ENCODE measurements at regions not wholly inside any gene's neighbourhood (a gene's known extent, or its start where the extent isn't known, plus 50 kb on each side); places are given as distances from the start of the nearest gene placed in this dataset.

GRCh38 chr2:137837830-137838229, 126.4 kb upstream of the HNMT start:
- no peaks in the 10 kb centered on the region for H3K4me1 ChIP-seq (ENCODE audit: control insufficient read depth, extremely low read depth, insufficient read depth, low read length)
- no peaks in the 10 kb centered on the region for H3K79me2 ChIP-seq (ENCODE audit: control insufficient read depth, insufficient read depth, low read length)
- no peaks in the 10 kb centered on the region for H3K36me3 ChIP-seq (ENCODE audit: control insufficient read depth, insufficient read depth, low read length)
- no peak overlapping the region for H3K9ac ChIP-seq (ENCODE audit: insufficient read depth, low read length)
- no peak overlapping the region for H3K27ac ChIP-seq (ENCODE audit: insufficient read depth, low read length)
- H4K20me1 ChIP-seq (ENCODE audit: control insufficient read depth, extremely low read depth, insufficient read depth, low read length): no peaks in the 10 kb centered on the region
- no peaks in the 10 kb centered on the region for H3K9me3 ChIP-seq (ENCODE audit: control insufficient read depth, insufficient read depth, low read depth, low read length)
- H2AFZ ChIP-seq (ENCODE audit: low read length): no peak overlapping the region
- H3K27me3 ChIP-seq (ENCODE audit: control insufficient read depth, insufficient read depth, low read length): no peaks in the 10 kb centered on the region
- H3K4me3 ChIP-seq (replicated peaks in 1 of 4; ENCODE audit: control extremely low read depth in 1 of 4, insufficient read depth in 1 of 4, low read depth in 3 of 4, low read length in 4 of 4): no peak overlapping the region
- H3K4me2 ChIP-seq (ENCODE audit: extremely low read depth, insufficient read depth, low read length): no peak overlapping the region
- no peak for DNase-seq (ENCODE audit: low read depth in 2 of 2)
- TF ChIP-seq, protein P1, sequence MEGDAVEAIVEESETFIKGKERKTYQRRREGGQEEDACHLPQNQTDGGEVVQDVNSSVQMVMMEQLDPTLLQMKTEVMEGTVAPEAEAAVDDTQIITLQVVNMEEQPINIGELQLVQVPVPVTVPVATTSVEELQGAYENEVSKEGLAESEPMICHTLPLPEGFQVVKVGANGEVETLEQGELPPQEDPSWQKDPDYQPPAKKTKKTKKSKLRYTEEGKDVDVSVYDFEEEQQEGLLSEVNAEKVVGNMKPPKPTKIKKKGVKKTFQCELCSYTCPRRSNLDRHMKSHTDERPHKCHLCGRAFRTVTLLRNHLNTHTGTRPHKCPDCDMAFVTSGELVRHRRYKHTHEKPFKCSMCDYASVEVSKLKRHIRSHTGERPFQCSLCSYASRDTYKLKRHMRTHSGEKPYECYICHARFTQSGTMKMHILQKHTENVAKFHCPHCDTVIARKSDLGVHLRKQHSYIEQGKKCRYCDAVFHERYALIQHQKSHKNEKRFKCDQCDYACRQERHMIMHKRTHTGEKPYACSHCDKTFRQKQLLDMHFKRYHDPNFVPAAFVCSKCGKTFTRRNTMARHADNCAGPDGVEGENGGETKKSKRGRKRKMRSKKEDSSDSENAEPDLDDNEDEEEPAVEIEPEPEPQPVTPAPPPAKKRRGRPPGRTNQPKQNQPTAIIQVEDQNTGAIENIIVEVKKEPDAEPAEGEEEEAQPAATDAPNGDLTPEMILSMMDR (conservative IDR thresholded peaks at IDR 0.05 in 1 of 2, IDR thresholded peaks at IDR 0.05 in 1 of 2; ENCODE audit: low read depth in 1 of 2, low read length in 2 of 2): no peak

GRCh38 chr2:137838255-137839092, 125.8 kb upstream of the HNMT start:
- DNase-seq (ENCODE audit: low read depth in 2 of 2): peak; percentile 22 to 64
- no peaks in the 10 kb centered on the region for H3K4me1 ChIP-seq (ENCODE audit: control insufficient read depth, extremely low read depth, insufficient read depth, low read length)
- H3K9ac ChIP-seq (ENCODE audit: insufficient read depth, low read length): no peak overlapping the region
- H3K27ac ChIP-seq (ENCODE audit: insufficient read depth, low read length): no peak overlapping the region
- no peak overlapping the region for H3K4me2 ChIP-seq (ENCODE audit: extremely low read depth, insufficient read depth, low read length)
- no peak overlapping the region for H3K4me3 ChIP-seq (replicated peaks in 1 of 4; ENCODE audit: control extremely low read depth in 1 of 4, insufficient read depth in 1 of 4, low read depth in 3 of 4, low read length in 4 of 4)
- H2AFZ ChIP-seq (ENCODE audit: low read length): no peak overlapping the region
- no peaks in the 10 kb centered on the region for H3K27me3 ChIP-seq (ENCODE audit: control insufficient read depth, insufficient read depth, low read length)
- H3K36me3 ChIP-seq (ENCODE audit: control insufficient read depth, insufficient read depth, low read length): no peaks in the 10 kb centered on the region
- no peaks in the 10 kb centered on the region for H3K79me2 ChIP-seq (ENCODE audit: control insufficient read depth, insufficient read depth, low read length)
- TF ChIP-seq EZH2 (IDR thresholded peaks at IDR 0.05; ENCODE audit: low read length, missing control alignments): no peak
- TF ChIP-seq, protein P1 (conservative IDR thresholded peaks at IDR 0.05 in 1 of 2, IDR thresholded peaks at IDR 0.05 in 1 of 2; ENCODE audit: low read depth in 1 of 2, low read length in 2 of 2): peak; percentile 49 to 61
- H4K20me1 ChIP-seq (ENCODE audit: control insufficient read depth, extremely low read depth, insufficient read depth, low read length): no peaks in the 10 kb centered on the region
- H3K9me3 ChIP-seq (ENCODE audit: control insufficient read depth, insufficient read depth, low read depth, low read length): no peaks in the 10 kb centered on the region

DNA sequence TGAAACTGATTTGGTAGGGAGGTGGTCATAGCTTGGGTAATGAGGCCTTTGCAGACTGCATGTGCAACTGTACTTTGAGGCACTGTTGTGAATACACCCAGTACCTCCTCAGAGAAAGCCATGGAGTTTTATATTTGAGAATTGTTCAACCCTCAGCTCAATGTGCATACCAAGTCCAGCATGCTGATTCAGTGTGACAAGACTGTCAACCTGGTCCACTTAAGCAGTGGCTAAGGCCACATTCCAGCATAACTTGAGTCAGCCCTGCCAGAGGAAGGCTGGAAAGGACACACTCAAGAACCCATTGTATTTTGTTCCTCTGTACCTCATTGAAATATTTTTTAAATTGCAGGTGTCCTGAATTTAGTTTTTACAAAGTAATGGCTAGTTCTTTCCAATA, 121.8 kb upstream of the HNMT start:
- H3K9me3 ChIP-seq (ENCODE audit: control insufficient read depth, insufficient read depth, low read depth, low read length): no peaks in the 10 kb centered on the region
- H2AFZ ChIP-seq (ENCODE audit: low read length): no peak overlapping the region
- H3K36me3 ChIP-seq (ENCODE audit: control insufficient read depth, insufficient read depth, low read length): no peaks in the 10 kb centered on the region
- no peaks in the 10 kb centered on the region for H3K4me1 ChIP-seq (ENCODE audit: control insufficient read depth, extremely low read depth, insufficient read depth, low read length)
- no peak overlapping the region for H3K9ac ChIP-seq (ENCODE audit: insufficient read depth, low read length)
- H3K27me3 ChIP-seq (ENCODE audit: control insufficient read depth, insufficient read depth, low read length): no peaks in the 10 kb centered on the region
- no peak overlapping the region for H3K4me2 ChIP-seq (ENCODE audit: extremely low read depth, insufficient read depth, low read length)
- H4K20me1 ChIP-seq (ENCODE audit: control insufficient read depth, extremely low read depth, insufficient read depth, low read length): no peaks in the 10 kb centered on the region
- no peak for TF ChIP-seq EZH2 (IDR thresholded peaks at IDR 0.05; ENCODE audit: low read length, missing control alignments)
- TF ChIP-seq, protein P1 (conservative IDR thresholded peaks at IDR 0.05 in 1 of 2, IDR thresholded peaks at IDR 0.05 in 1 of 2; ENCODE audit: low read depth in 1 of 2, low read length in 2 of 2): no peak
- no peak overlapping the region for H3K27ac ChIP-seq (ENCODE audit: insufficient read depth, low read length)
- H3K4me3 ChIP-seq (replicated peaks in 1 of 4; ENCODE audit: control extremely low read depth in 1 of 4, insufficient read depth in 1 of 4, low read depth in 3 of 4, low read length in 4 of 4): no peak overlapping the region
- DNase-seq (ENCODE audit: low read depth in 2 of 2): no peak
- H3K79me2 ChIP-seq (ENCODE audit: control insufficient read depth, insufficient read depth, low read length): no peaks in the 10 kb centered on the region
